ENCODE measurements at regions not wholly inside any gene's neighbourhood (a gene's known extent, or its start where the extent isn't known, plus 50 kb on each side); places are given as distances from the start of the nearest gene placed in this dataset.

DNA sequence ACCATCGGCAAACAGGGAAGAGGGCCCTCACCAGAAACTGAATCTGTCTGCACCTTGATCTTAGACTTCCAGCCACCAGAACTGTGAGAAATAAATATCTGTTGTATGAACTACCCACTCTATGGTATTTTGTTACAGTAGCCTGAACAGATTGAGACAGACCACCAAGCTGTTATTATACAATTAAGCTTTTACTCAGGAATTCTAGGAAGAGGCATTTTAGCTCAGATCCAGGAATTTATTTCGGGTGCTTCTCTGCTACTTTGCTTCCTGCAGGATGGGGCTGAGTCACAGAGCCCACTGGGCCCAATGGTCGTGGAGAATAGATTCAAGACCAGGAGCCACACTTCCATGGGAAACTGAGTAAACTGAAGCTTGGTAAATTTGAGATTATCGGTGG is 145.5 kb upstream of the PFN2 start:
- no peak for FAIRE-seq

DNA sequence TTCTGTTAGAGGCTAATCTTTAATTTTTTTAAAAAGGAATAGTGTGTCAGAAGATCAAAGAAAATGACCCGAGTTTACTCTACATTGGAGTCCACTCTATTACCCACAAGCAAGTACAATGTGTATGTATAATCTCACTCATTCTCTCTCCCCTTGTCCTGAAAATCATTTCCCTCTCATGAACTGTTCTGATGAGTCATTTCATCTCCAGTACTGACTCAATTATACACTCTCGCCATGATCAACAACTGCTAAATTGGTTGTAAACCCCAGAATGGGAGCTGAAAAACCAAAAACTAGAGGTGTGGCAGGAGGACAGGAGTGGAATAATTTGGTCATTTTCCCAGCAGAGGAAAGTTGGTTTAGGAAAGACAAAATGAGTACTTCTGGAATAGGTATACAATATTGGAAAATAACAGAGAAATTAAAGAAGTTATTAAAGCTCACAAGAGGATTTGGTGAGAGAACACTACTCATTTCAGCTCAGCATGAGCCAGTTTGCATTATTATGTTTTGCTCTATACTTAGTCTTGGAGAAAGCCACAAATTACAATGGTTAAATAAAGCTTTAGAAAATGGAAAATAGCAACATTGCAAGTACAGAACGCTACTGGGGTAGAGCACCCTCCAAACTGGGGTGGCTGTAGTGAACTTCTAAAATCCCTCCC is 144.3 kb upstream of the PFN2 start:
- no peak for FAIRE-seq

DNA sequence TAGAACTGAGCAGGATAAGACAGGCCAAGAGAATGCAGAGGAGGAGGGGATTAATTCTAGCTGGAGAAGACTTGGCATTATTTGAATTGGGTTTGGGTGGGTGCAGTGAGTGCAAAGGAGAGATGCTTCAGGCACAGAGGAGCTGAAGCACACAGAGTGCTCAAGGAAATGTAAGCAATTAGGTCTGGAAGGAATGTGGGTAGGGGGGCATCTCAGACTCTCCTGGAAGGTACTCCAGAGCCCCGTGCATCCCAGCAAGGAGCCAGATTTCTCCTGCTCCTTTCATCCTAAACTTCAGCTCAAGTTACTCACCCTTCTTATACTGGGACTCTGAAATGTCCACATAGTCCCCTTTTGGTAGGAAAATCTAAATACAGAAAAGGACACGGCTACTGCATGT is 143.6 kb upstream of the PFN2 start:
- no peak for FAIRE-seq

DNA sequence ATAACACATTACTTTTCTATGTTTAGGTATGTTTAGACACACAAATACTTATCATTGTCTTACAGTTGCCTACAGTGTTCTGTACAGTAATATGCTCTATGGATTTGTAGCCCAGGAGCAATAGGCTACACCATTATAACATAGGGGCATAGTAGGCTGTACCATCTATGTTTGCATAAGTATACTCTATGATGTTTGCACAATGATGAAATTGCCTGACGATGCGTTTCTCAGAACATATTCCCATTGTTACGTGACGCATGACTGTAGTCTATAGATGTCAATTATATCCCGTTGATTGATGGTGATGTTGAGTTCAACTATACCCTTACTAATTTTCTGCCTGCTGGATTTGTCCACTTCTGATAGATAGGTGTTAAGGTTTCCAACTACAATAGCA is 139.4 kb upstream of the PFN2 start:
- no peak for FAIRE-seq

DNA sequence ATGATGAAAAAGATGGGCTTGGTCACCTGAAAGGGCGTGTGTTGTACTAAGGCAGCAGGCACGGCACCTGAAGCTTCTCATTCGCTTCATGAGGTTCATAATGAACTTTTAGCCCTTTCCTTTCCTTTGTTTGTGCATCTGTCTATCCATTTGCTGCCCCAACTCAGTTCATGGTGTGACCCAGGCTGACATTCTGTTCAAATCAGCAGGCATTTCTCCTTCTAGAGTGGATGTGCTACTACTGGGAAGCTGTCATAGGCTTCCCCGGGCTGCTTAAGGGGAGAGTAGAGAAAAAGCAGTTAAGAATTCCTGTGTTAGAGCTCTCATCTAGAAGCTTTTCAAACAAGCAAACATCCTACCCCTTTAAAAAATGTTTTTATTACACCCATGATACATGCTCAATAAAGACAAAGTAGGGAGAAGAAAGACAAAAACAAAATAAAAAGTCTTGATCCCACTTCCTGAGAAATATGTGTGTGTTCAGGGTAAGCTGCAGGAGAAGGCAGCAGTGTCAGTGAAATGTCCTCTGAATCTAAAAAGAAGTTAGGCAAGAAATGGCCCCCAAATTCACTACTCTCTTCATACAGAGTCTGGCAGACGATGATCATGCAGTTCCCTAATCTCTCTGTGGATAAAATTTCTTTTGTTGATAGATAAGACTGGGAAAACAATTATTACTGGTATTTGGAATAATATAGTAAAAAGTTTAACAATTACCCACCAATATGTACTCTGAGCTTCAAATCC is 136.9 kb upstream of the PFN2 start:
- no peak for FAIRE-seq

DNA sequence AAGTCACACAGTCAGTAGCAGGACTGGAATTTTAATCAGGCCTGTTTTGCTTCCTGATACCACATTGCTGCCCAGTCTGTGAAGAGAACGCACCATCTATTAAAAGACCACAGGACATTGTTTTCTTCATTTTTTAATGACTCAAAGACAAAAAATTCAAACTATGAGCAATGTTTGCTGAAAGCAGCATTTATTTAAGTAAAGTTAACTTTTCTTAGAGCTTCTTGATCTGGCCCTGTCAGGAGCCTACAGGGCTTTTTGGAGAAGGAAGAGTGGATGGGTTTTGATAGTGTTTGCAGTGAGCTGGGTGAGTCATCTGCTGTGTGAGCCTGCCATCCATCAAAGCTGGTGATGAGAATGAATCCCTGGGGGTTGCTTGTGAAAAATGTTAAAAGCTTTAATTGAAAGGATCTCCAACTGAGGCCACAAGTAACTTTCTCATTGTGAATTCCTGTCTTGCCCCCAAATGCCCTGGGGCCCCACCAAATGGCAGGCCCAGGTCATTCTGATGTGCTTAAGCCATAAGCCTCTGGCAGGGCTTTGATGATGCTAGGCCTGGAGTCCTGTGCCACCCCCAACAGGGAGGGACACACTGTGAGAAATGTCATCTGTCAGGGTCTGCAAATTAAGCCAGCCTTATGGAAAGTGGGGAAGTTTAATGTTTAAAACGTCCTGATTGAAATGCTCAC is 136.2 kb upstream of the PFN2 start:
- no peak for FAIRE-seq

DNA sequence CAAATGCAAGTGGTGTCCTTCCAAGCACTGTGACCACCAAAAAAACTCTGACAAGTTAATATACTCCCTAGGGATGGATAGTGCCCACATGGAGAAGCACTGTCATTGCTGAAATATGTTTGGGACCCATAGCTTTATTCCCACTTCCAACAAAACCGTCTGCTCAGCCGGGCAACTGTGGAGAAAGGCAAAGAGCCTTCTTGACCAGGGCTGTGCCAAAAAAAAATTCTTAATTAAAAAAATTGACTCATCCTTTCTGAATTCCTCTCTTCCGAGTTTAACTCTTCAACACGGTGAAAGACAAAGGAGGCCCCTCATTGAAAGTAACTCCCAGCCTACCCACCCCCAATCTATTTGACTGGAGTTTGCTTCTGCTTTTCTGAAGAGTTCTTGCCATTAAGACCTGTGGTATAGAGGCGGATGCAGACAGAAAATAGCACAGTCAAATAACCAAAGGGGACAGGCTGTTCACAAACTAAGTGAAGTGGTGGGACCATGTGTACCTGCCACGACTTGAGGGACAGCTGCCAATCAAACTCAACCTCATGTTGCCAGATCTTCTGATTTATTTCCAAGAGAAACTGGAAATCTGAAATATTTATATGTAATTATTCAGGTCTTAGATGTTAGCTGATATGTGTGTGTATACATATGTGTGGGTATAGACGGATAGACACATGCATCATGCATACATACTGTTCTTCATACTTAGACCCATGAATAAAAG is 135.4 kb upstream of the PFN2 start:
- no peak for FAIRE-seq

DNA sequence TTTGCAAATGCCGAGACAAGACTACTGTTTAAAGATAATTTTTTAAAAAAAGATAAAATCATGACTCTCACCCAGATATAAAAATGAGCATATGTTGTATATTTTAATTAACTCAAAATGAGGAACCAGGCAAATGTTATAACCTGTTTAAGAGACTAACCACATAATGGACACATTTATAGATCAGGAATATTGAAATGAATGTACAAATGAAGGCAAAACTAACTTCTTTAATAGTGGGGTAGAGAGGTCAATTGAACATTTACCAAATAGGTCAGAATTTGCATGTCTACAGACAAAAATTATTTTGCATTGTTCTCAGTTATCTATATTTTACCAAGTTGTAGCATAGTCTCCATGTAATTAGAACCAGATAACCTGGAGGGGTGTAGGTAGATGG is 134.3 kb upstream of the PFN2 start:
- FAIRE-seq: no peak

DNA sequence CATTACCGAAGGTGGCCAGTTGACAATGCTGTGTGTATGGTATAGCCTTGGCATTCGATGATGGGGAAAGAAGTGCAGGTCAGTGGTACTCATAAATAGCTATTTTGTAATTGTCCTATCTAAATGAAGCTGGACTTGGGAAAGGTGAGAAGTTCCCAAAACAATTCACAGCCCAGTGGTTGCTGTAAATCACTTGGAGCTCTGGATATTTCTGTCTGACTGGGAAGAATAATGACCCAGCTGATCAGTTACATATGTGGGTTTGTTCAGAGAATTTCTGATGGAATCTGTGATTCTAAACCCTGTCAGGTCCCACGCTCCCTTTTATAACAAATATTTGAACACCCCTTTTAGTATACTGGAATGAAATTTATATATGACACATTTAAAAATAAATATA is 133.9 kb upstream of the PFN2 start:
- FAIRE-seq: no peak

DNA sequence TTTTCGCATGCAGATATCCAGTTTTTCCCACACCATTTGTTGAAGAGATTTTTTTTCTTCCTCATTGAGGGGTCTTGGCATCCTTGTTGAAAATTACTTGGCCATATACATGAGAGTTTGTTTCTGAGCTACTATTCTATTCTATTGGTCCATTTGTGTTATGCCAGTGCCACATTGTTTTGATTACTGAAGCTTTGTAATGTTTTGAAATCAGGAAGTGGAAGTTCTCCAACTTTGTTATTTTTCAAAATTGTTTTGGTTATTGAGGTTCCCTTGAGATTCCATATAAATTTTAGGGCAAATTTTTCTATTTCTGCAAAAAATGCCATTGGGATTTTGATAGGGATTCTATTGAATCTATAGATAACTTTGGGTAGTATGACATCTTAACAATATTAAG is 130.3 kb upstream of the PFN2 start:
- no peak for FAIRE-seq

DNA sequence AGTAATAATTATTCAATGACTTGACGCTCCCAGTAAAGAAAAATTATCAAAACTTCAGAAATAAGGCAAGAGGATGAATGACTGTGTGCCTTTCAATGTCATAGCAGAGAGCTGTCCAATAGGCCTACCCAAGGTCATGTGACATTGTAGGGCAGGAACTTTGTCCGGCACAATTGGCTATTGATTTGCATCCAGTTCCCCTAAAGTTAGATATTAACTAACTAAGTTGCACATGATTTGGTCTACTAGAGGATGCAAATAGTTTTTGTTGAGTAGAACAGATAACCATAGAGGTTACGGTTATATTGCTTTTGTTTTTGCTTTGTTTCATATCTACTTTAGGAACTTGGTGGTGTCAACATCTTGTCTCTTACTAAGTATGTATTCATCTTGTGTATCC is 127.9 kb upstream of the PFN2 start:
- FAIRE-seq: no peak

DNA sequence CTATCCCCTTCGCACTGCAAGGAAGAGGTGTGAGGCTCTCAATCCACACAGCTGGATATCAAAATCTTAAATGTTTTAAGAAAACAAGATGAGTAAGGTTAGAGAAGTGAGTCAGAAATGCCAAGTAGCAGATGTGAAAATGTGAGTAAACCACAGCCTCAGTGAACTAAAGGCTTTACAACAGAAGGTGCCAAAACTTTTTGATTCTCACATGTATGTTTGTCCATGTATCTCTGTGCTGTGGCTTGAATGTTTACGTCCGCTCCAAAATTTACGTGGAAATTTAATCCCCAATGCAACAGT is 126.8 kb upstream of the PFN2 start:
- FAIRE-seq: no peak

DNA sequence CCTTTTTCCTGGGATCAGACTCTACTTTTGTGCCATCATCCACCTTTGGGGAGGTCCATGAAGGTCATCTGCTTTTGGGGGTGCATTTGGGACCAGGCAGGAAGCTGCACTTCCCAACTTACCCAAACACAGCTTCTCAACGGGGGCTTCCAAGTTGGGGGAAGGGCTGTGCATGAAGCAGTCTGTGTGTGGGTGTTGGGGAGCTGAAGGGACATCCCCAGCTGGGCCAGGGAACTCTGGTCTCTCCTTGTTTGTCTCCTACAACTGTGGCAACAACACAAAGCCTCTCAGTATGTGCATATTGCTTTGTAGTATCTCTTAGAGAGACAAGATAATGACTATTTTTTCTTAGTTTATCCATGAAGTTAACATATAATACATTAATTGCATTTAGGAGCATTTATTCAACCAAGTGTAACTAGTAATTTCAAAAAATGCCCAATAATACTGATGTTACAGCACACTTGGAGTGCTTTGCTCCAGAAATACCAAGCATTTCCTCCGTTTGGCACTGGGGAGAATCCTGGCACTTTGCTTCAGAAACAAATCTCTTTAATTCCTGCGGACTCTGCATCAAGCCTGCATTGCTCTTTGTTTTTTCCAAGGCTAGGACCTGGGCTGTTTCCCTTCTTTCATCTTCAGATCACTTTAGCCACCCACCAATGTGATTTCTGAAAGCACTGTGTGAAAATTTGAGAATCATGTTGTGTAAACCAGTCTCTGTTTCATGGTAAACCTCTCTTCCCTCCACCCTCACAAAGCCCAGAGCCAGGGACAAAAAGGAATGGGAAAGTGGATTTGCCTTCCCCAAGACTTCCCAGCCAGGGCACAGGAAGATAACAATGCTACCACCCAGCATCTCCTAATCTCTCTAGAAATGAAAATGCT is 126.2 kb upstream of the PFN2 start:
- no peak for FAIRE-seq

DNA sequence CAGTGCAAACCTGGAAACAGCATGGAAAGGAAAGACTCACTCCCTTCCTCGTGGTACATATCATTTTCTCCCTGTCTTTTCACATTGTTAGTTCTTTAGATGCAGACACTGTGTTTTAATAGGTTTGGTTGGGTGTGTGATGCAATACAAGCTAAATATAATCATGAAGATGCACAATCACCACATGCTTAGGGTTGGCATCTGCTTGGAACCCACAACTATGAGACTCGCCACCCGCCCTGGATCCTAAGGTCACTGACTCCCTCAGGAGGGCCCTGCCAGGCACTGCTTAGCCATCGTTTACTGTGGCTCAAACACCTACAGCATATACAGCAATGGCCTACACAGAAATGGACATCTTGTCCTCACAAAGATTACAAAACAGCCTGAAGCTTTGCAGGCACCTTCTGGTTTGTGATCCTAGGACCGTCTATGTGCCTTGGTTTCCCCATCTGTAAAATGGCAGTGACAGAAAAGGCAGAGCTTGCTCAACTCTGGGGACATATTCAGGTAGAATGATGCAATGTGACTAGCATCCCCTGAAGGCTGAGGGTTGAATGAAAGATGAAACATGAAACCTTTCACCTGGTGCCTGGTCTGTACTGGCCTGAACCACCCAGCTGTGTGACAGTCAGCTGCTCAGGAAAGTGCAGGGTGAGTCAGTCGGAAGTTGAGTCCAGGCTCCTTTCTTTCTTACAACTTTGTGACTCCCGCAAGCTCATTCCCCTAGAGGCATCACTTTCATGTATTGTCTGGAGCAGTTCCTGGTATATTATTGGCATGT is 123.6 kb upstream of the PFN2 start:
- no peak for FAIRE-seq

DNA sequence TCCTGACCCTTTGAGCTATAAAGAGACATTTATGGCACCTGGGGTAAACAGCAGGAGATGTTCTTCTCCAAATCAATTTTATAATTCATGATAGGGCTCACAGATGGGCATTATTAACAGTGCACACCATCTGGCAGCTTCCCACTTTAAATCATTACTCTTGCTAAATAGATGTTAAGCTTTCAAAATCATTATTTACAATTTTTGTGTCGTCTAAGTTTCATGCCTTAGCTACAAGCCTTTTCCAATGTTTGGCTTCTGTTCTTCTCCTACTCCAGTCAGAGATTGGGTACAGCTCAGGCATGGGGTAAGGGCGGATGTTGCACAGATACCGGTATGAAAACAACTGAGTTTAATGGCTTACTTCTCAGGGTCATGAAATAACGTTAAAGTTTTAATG is 120.9 kb upstream of the PFN2 start:
- no peak for FAIRE-seq

DNA sequence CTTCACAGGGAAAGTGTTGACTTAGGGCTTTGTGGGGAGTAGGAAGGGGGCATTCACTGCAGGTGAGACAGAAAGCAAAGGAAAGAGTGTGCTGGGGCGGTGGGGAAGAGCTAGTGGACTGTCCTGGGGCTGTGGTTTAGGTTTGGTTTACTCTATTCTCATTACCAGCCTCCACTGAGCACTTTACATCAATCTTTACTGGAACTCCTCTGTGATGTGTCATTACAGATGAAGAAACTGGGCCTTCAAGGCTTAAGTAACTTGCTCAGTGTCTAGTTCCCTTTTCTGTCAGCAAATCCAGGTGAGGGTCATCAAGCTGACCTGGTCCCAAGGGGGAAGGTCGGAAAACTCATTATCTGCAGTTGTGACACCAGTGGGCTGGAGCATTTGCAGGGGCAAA is 120.2 kb upstream of the PFN2 start:
- FAIRE-seq: no peak

DNA sequence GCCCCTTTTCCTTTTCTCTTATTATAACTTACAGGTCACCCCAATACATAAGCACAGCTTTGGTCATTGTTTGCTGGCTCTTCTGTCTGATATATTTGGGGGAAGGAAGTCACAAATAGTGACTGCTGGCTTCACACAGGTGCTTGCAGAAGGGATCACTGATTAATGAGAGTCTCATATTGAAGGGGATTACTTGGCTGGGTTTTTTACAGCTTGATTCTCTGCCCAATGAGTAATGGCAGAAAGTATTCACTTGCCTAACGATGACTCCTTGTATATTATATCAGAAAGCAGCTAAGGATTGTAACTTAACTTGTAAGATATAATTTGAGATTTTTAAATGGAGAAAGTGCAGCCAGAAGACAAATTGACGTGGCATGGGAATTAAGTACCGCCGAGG is 119.3 kb upstream of the PFN2 start:
- no peak for FAIRE-seq

DNA sequence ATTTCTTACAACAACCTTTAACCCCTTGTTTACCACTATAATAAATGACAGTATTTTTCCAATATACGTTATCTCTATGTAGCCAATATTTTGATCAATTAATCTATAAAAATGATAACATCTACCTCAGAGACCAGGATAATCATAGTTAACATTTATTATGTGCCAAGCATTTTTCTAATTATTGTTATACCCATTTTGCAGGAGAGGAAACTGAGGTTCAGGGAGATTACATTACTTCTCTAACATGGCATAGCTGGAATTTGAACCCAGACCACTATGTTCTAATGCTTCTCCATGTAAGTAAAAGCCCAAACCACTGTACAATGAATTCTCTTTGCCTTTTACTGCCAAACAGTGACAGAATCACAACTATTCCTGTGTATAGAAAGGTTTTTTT is 113.4 kb upstream of the PFN2 start:
- FAIRE-seq: no peak

DNA sequence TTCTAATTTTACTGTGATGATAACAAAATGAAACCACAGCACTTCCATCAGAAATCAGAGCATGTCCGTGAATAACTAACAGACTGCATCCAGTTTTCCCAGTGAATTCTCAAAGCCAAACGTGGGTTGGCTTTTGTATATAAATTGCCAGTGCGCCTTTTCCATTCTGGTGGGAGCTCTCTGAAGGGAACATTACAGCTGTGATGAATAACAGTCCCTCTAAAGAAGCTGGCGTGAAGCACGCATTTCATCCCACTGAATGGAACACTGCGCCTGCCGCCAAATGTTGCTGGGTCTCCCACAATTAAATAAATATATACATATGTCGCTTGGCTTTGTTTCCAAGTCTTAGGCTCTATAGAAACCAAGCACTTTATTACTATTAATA is 113.0 kb upstream of the PFN2 start:
- no peak for FAIRE-seq

DNA sequence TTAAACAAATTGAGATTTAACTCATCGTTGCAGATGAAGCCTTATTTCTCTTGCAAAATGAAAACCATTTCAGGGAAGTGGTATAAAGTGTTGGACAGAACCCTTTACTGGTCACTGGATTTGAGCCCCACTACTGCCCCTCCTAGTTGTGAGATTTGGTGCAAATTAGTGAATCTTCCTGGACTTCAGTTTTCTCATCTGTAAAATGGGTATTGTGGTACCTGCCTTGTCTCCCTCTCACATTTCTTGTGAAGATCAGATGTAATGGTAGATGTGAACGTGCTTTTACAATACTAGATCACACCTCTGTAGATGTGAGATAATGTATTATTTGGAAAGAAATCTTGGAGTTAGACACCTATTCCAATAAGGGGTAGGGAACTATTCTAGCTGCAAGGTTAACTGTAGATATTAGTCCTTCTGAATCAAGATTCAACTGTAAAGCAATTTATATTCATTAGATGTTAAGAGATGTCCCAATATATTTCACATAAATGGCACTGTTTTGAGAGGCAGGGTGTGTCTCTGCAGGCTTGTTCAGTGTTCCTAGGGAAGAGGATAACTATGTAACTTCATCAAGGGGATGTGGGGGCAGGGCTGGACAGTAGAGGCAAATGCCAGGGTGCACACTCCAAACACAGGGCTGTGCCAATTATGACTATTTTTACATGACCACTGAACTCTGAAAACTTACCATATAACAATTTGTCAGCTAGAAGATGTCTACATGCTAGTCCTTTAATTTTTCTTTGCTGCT is 112.4 kb upstream of the PFN2 start:
- no peak for FAIRE-seq

DNA sequence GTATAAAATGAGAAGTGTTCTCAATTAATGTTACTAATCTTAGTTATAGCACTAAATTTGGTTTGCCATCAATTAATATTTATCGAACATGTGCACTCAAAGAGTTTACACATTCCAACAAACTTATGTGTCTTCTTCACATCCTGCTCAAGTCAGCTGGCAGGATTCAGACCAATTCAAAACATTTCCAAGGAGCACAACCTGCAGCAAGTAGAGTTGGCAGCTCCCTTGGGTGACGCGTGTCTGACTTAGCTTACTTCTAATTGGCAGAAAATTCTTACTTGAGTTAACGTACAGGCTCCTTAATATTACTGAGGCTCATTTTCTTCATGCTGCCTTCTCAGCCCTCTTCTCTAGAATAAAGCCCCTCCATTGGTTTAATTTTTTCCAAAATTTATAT is 110.4 kb upstream of the PFN2 start:
- no peak for FAIRE-seq

Measured in colon (tissue), 2 donors.